ENCODE measurements at regions not wholly inside any gene's neighbourhood (a gene's known extent, or its start where the extent isn't known, plus 50 kb on each side); places are given as distances from the start of the nearest gene placed in this dataset.

- intact Hi-C loops (cut with DNase I; ENCODE audit: low total_unique reads), result no loop called here
- 74 to 78% methylated on average over 2 of the region's 2 CpGs for WGBS, 2 donors
- TF ChIP-seq POLR2A (IDR thresholded peaks at IDR 0.05) (no peak), CTCF (IDR thresholded peaks at IDR 0.05) (no peak)
- no peak overlapping the region for H3K4me3 ChIP-seq (ENCODE audit: low read depth, poor library complexity, severe bottlenecking)
- no peak for DNase-seq (ENCODE audit: low spot score in 2 of 2)
These were observed 498.1 kb downstream of the NPIPA7 start for GRCh38 chr16:16877061-16877460.

- no peak for DNase-seq (ENCODE audit: low spot score in 2 of 2)
- TF ChIP-seq POLR2A (IDR thresholded peaks at IDR 0.05), result no peak
- no peak for TF ChIP-seq CTCF (IDR thresholded peaks at IDR 0.05)
- intact Hi-C loops (cut with DNase I; ENCODE audit: low total_unique reads), result no loop called here
- no peak overlapping the region for H3K4me3 ChIP-seq (ENCODE audit: low read depth, poor library complexity, severe bottlenecking)
- 65 to 66% methylated on average over 8 of the region's 8 CpGs for WGBS, 2 donors
These were observed 500.8 kb downstream of the NPIPA7 start for GRCh38 chr16:16879567-16880251.

DNA sequence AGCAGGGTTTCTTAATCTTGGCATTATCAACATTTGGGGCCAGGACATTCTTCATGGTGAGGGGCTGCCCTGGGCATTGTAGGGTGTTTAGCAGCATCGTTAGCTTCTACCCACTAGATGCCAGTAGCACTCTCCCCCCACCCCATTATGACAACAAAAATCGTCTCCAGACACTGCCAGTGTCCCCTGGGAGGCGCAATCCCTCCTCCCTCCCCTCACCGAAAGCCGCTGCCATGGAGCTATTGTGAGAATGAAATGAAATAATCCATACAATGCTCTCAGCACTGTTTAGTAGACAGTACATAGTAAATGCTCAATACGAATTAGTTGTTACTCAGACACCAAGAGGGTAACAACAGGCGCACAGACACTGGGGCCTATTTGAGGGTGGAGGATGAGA is 502.9 kb downstream of the NPIPA7 start:
- DNase-seq (ENCODE audit: low spot score in 2 of 2), result no peak
- H3K4me3 ChIP-seq (ENCODE audit: low read depth, poor library complexity, severe bottlenecking), result no peak overlapping the region
- TF ChIP-seq POLR2A (IDR thresholded peaks at IDR 0.05), result no peak
- TF ChIP-seq CTCF (IDR thresholded peaks at IDR 0.05), result no peak
- intact Hi-C loops (cut with DNase I; ENCODE audit: low total_unique reads), result no loop called here
- WGBS, 2 donors, result 53 to 64% methylated on average over 7 of the region's 7 CpGs

- no peak for DNase-seq (ENCODE audit: low spot score in 2 of 2)
- WGBS, 2 donors, result 86 to 87% methylated on average over 3 of the region's 3 CpGs
- intact Hi-C loops (cut with DNase I; ENCODE audit: low total_unique reads), result no loop called here
These were observed 503.8 kb downstream of the NPIPA7 start for GRCh38 chr16:16882766-16883165.

GRCh38 chr16:16884451-16884850 is 505.5 kb downstream of the NPIPA7 start:
- intact Hi-C loops (cut with DNase I; ENCODE audit: low total_unique reads), result no loop called here
- TF ChIP-seq POLR2A (IDR thresholded peaks at IDR 0.05) (no peak), CTCF (IDR thresholded peaks at IDR 0.05) (no peak)
- no peak for DNase-seq (ENCODE audit: low spot score in 2 of 2)
- no peak overlapping the region for H3K4me3 ChIP-seq (ENCODE audit: low read depth, poor library complexity, severe bottlenecking)
- 89% methylated on average over 1 of the region's 1 CpG for WGBS, 2 donors

More at GRCh38 chr16:16882766-16883165, 503.8 kb downstream of the NPIPA7 start:
- no peak overlapping the region for H3K4me3 ChIP-seq (ENCODE audit: low read depth, poor library complexity, severe bottlenecking)
- TF ChIP-seq CTCF (IDR thresholded peaks at IDR 0.05) (no peak), POLR2A (IDR thresholded peaks at IDR 0.05) (no peak)

DNA sequence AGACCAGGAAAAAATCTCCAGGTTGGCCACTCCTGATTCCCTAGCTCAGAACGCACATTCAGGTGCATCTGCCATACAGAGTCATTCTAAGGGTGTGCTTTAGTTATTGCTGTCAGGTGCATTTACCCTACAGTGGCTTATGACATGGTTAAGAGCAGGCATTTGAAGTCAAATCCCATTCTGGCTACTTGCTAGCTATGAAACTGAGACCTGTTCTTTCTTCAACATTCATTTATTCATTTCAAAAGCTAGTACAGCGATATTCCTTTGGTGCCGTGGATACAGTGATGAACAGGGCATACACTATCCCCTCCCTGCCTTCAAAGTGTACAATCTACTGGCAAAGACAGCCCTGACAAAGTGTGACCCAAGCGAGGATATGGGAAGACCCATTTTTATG is 508.3 kb downstream of the NPIPA7 start:
- DNase-seq (ENCODE audit: low spot score in 2 of 2), result no peak
- intact Hi-C loops (cut with DNase I; ENCODE audit: low total_unique reads), result no loop called here
- 81 to 87% methylated on average over 4 of the region's 4 CpGs for WGBS, 2 donors

More for the DNA sequence above, 508.3 kb downstream of the NPIPA7 start:
- H3K4me3 ChIP-seq (ENCODE audit: low read depth, poor library complexity, severe bottlenecking), result no peak overlapping the region
- TF ChIP-seq POLR2A (IDR thresholded peaks at IDR 0.05) (no peak), CTCF (IDR thresholded peaks at IDR 0.05) (no peak)
